PC-9 (cell line): ENCODE measurements at regions not wholly inside any gene's neighbourhood (a gene's known extent, or its start where the extent isn't known, plus 50 kb on each side); places are given as distances from the start of the nearest gene placed in this dataset.

Experiments
- EZH2 ChIP-seq: fragments of 200-600 bp; sonication (generic); IDR thresholded peaks from 2 replicates; pipeline ENCODE4 v1.8.0; 2017; ENCODE audit warnings: antibody characterized with exemption, low read depth
- TF ChIP-seq, protein P1 (sequence below): fragments of 200-600 bp; sonication (generic); conservative IDR thresholded peaks from 2 replicates; pipeline ENCODE4 v1.6.1; 2017; ENCODE audit warnings: mixed run types, antibody characterized with exemption, mild to moderate bottlenecking, moderate library complexity

- TF ChIP-seq, protein P1, sequence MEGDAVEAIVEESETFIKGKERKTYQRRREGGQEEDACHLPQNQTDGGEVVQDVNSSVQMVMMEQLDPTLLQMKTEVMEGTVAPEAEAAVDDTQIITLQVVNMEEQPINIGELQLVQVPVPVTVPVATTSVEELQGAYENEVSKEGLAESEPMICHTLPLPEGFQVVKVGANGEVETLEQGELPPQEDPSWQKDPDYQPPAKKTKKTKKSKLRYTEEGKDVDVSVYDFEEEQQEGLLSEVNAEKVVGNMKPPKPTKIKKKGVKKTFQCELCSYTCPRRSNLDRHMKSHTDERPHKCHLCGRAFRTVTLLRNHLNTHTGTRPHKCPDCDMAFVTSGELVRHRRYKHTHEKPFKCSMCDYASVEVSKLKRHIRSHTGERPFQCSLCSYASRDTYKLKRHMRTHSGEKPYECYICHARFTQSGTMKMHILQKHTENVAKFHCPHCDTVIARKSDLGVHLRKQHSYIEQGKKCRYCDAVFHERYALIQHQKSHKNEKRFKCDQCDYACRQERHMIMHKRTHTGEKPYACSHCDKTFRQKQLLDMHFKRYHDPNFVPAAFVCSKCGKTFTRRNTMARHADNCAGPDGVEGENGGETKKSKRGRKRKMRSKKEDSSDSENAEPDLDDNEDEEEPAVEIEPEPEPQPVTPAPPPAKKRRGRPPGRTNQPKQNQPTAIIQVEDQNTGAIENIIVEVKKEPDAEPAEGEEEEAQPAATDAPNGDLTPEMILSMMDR: no peak
- TF ChIP-seq EZH2: no peak
These were observed 971.5 kb downstream of the EFNA5 start for GRCh38 chr5:106699198-106699597.
